Effector CD4-positive, alpha-beta T cell (primary cell): ENCODE measurements at regions not wholly inside any gene's neighbourhood (a gene's known extent, or its start where the extent isn't known, plus 50 kb on each side); places are given as distances from the start of the nearest gene placed in this dataset.

Experiments
- DNase-seq: peaks from one replicate; pipeline ENCODE4 v3.0.0-alpha.2; 2020

- no peak for DNase-seq
Measured at GRCh38 chr22:47564651-47565434, 802.4 kb downstream of the TBC1D22A start.

DNA sequence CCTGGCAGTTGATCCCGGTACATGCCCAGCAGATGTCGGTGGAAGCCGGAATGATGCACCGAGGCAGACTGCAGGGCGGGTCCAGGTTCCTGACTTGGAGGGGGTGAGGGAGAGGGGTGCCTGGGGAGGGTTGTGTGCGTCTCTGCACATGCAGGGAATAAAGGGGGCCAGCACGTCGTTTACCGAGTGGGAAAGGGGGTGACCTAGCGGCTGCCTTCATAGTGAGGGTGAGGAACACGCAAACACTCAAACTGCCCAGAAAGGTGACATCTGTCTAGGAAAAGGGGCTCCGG is 801.7 kb downstream of the TBC1D22A start:
- DNase-seq = no peak

GRCh38 chr22:47563406-47564157 is 801.1 kb downstream of the TBC1D22A start:
- no peak for DNase-seq

DNA sequence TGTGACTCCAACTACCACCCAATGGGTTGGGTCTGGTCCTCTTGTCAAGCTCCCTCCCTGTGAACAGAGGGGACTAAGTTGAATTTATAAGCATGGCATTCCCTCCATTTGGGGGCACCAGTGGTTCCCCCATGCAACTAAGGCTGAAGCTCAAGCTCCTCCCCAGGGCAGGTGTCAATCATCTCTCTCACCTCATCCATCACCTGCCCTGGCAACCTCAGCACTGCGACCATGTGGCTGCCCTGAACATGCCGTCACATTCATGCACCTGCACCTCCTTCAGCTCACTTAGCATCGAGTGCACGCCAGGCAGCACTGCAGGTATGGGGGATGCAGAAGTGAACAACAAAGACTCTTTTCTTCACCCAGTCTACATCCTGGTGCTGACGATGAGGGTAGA is 799.3 kb downstream of the TBC1D22A start:
- no peak for DNase-seq

DNA sequence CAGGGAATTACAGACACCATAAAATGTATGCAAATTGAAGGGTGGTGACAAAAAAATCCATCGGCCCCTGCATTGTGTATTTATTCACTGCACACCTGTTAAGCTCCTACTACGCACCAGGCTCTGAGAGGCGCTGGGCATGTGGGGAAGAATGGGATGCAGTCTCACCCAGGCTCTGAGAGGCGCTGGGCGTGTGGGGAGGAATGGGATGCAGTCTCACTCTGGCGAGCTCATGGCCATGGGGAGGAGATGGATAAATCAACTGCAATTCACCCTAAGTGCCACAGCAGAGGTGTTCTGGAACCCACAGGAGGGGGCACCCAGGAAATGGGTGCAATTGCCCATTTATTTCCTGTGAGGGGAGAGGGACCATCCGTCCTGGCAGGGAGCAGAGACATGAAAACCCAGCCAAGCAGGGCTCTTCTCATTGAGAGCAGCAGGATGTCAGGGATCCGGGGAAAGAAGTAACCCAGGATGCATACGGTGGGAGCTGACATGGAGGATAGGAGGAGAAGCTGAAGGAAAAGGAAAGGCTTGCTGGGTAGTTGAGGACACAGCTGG is 798.7 kb downstream of the TBC1D22A start:
- DNase-seq = no peak

GRCh38 chr22:47558828-47559700 is 796.6 kb downstream of the TBC1D22A start:
- no peak for DNase-seq

DNA sequence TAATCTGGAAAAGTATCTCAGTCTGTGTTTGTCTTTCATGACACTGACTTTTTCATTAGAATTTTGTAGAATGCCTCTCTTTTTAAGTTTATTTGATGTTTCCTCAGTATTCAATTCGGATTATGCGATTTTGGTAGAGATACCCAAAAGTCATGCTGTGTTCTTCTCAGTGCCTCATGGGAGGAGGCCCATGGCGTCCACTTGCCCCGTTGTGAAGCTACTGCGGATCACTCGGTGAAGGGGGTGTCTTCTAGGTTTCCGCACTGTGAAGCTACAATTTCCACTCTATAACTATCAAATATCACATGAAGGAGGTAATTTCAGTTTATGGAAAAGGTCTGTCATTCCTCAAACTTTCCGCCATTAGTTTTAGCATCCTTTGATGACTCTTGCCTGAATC is 794.0 kb downstream of the TBC1D22A start:
- no peak for DNase-seq

GRCh38 chr22:47553436-47553835 is 791.0 kb downstream of the TBC1D22A start:
- no peak for DNase-seq

DNA sequence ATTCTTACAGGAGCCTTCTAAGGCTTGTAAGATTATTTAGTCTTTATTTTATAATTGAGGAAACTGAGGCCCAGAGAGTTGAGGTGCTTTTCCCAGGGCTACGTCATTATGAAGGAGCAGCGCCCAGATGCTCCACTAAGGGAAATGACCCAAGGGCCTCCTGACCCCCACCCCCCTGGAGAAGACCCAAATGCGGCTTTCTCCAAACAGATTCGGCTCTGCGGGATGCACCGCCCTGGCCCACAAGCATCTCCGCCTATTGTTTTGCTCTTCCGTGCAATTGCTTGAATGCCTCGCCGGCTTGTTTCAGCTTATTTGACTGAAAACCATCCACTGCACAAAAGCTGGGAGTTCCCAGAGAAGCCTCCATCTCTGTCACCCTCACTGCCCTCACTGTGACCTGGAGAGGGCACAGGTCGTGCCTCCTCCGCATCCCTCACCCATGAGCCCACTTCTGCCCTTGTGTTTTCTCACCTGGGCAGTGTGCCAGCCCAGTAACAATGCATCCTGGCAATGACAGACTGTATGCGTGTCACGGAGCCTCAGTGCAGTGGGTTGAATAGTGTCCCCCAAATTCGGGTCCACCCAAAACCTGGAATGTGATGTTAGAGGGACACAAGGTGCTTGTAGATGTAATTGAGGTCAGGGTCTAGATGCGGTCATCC is 790.2 kb downstream of the TBC1D22A start:
- DNase-seq = no peak

- no peak for DNase-seq
Measured at GRCh38 chr22:47552024-47552423, 789.6 kb downstream of the TBC1D22A start.

- no peak for DNase-seq
Measured at GRCh38 chr22:47551431-47551775, 789.0 kb downstream of the TBC1D22A start.

DNA sequence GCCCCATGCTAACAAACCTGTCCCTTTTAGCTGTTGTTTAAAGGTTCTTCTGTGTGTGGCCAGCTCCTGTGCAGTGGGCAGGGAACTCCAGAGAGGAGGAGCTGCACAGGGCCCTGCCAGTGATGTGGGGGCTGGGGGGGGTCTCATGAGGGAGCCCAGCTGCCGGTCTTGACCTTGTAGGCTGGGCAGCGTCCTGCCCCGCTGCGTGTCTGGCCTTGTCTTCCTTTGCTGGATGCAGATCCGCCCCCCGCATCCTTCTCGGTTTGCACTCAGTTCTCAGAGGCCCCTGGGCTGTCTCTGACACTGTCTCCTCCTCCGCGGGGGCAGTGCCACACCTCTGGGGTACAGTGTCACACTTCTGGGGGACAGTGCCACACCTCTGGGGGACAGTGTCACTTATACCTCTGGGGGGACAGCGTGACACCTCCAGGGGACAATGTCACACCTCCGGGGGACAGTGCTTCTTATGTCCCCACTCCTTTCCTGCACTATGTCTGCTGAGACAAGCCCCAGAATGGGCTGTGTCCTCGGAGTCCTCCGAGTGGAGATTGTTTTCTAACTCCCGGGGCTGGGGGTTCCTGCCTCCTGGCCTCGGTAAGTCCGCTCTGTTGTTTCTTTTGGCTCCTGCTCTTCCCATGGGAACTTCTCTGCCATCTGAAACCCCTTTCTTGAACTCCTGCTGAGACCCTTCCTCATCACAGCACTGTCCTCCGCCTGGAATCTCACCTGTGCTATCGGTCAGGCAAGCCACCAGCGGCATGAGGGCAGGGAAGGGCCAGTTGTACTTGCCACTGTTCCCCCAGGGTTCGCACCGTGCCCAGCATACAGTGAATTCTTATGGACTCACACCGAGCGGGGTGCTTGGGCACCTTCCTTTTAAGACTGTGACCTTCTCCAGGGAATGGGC is 788.3 kb downstream of the TBC1D22A start:
- DNase-seq = no peak

- no peak for DNase-seq
Measured at GRCh38 chr22:47549741-47550340, 787.4 kb downstream of the TBC1D22A start.

DNA sequence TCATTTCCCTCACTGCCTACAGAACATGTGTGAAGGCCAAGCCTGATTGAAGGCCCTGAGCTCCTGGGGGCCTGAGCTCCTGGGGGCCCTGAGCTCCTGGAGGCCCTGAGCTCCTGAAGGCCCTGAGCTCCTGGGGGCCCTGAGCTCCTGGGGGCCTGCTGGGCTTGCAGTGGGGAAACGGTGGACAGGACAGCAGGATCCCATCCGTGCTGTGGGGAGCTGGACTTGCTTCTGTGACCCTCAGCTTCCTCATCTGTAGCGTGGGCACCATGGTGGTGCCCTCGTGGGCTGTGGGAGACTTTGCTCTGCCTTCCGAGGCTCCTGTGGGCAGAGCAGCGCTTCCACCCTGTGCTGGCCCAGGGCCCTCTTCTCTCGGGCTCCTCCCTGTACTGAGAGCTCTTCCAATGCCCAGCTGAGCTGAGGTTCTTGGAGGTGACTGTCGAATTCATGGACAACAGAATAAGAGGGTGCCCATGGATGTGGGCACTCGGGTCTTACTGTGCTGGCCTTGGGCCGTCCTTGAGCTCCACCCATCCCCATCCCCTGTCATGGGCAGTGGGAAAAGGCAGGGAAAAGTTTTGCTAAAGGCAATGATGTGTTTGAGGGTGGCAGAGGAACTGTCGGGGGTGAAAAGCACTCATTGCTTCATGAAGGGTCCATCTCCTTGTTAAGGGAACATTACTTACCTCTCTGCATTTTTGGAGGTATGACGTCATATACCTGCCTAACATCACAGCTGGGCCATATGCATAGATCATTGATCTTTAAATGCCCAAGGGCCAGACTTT is 786.7 kb downstream of the TBC1D22A start:
- no peak for DNase-seq

DNA sequence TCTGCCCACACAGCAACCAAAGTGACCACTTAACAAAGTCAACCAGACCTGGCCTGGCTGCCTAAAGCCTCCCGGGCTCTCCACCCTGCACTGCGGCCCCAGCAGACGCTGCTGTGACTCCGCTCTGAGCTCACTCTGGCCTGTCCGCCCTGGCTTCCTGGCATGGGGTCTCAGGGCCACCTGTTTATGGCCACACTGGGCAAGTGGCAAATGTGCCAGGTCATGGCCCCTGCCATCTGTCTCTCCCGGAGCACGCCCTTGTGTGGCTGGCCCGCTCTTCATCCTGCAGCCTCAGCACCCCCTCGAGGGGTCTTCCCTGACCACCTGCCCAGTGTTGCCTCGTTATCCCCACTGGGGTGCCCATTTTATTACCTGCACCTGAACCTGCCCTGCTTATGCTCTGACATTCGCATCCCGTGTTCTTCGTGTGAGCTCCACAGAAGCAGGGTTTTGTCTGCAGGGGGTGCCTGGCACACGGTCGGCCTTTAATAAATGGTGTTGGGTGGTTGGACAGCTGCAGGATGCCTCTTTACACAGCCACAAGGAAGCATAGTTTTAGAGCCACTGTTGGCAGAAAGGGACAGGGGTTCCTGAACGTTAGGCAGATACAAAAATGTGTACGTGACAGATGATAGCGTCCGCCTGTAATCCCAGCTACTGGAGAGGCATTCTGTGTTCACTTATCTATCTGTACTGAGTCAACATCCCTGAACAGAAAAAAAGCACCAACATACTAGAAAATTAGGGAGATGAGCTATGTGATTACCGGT is 785.6 kb downstream of the TBC1D22A start:
- no peak for DNase-seq

DNA sequence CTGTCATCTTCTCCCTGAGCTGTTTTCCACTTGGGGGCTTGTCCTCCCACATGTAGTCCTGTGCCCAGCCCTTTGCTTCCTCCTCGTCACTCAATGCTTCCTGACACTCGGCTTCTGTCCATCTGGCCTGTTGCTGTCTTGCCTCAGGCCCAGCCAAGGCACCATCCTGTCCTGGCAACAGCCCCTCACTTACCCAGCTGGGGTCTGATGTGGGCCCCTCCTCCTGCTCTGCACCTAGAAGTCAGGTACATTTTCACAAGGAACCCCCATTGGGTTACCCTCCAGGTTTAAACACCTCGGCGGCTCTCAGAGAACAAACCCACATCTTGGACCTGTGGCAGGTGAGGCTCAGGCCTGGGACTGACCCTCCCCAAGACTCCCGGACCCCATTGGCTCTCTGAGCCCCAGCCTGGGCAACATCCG is 784.8 kb downstream of the TBC1D22A start:
- DNase-seq = no peak

DNA sequence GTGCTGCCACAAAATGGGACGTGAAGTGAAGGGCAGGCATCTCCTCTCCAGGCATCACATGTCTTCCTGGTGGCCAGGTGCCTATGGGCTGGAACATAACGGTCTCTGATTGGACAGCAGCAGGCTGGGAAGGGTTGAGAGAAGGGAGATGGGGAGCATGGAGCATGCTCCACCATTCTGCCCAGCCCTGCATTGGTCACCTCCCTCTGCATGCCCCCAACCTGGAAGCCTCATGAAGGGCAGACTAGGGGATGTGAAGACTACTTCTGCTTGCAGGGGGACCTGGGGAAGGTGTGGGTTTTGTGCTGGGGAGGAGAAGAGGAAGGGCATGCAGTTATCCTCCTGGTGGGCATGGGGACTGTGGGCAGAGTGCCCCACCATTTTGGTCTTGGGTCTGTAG is 782.2 kb downstream of the TBC1D22A start:
- no peak for DNase-seq

GRCh38 chr22:47543447-47543846 is 781.0 kb downstream of the TBC1D22A start:
- DNase-seq = no peak

DNA sequence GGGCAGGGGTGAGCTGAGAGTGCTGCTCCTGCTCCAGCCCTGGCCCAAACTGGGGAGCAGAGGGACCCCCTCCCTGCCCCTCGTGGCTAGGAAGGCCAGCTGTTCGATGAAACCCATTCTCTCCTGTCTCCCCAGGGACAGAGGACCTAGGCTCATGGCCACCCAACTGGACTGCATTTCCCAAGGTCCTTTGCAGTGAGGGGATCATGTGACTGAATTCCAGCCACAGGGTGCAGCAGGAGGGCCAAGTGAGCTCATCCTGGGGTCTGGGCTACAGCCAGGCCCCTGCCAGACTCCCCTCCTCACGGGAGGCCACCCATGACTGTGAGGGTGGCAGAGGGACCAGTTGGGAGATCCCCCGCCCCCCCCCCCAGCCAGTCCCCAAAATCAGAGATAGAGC is 777.6 kb downstream of the TBC1D22A start:
- DNase-seq = no peak

- DNase-seq = no peak
Measured at GRCh38 chr22:47539374-47539773, 776.9 kb downstream of the TBC1D22A start.
